G401.6 (cell line): ENCODE measurements at regions not wholly inside any gene's neighbourhood (a gene's known extent, or its start where the extent isn't known, plus 50 kb on each side); places are given as distances from the start of the nearest gene placed in this dataset.

Experiments
- FAIRE-seq: peaks from 2 replicates; lab custom pipeline; 2012; peaks lifted over from hg19 to GRCh38; lab: Jason Lieb, UNC

GRCh38 chr2:136468799-136469369 lies 296.5 kb upstream of the THSD7B start:
- FAIRE-seq, result no peak

DNA sequence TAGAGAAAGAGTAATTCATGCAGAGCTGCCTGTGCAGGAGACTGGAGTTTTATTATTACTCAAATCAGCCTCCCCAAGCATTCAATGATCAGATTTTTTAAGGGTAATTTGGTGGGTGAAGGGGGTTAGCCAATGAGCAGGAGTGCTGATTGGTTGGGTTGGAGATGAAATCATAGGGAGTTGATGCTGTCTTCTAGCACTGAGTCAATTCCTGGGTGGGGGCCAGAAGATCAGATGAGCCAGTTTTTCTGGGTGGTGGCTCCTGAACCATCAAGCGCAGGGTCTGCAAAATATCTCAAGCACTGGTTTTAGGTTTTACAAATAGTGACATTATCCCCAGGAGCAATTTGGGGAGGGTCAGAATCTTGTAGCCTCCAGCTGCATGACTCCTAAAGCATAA lies 312.8 kb upstream of the THSD7B start:
- no peak for FAIRE-seq

- FAIRE-seq, result no peak
Measured at GRCh38 chr2:136448986-136449780, 316.2 kb upstream of the THSD7B start.

GRCh38 chr2:136448432-136448831 lies 316.9 kb upstream of the THSD7B start:
- FAIRE-seq, result no peak

DNA sequence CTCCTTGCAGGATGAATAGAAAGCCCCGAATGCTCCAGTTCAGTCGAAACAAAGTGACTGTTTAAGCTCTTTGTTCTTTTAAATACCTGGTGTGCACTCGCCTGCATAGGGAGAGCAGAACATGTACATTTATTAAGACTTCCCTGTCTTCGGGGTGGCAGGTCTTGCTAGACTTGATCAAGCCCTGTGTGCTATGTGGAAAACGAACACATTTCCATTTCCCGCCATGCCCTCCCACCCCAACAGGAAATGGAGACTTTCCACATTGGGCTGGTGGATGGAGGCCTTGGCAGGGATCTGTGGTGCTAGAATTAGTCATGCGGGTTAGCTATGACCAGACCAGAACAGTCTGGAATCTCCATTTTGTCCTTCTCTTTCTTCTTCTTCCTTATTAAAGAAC lies 321.0 kb upstream of the THSD7B start:
- FAIRE-seq, result no peak

DNA sequence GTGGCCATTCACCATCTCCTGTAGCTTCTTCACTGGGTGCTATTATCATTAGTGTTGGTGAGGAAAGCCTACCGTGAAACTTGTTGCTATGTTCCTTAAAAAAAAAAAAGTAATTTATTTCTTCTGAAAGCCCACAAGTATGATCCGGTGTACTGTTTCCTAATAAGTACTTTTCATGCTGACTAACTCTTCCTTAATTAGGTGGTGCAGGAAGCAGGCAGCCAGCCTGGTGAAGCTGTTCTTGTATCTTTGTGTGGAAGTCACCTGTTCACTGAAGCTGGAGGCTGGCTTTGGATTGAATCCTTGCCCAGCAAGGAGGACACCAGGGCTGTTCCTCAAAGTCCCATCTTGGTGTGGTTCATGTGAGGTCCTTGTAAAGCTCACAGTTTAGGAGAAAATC lies 321.7 kb upstream of the THSD7B start:
- FAIRE-seq, result no peak

DNA sequence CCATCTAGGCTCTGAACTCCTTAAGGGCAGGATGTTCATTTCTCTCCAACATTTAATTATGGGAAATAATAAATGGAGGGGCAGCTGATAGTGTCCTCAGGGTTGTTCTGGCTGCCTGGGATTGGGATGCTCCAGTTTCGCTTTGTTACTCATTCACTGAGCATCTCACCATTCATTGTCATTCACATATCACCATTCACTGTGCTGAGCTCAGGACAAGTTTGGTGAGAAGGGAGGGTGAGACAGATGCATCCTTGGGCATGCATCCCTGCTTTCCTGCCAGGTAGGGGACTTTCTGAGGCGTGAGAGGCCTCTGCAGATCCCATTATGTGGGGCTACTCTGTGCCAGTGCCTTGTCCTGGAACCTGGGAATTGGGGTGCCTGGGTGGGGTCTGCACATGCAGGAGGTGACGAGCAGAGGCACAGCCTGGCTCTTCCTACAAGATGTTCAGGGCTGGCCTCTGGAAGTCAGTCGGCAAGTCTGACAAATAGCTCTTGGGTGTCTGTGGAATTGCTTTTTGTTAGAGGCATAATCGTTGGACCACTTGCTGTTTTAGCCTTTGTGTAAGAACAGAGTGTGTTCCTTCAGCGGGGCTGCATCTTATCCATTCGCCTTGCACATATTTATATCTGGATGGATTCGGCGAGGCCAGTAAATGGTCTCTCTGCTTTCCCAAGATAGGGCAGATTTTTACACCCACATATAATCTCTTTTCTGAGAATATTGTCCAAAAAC lies 323.2 kb upstream of the THSD7B start:
- FAIRE-seq, result no peak

- FAIRE-seq, result no peak
Measured at GRCh38 chr2:136439064-136439676, 321.2 kb upstream of the CXCR4 start.

GRCh38 chr2:136437461-136437860 lies 319.5 kb upstream of the CXCR4 start:
- no peak for FAIRE-seq

- no peak for FAIRE-seq
Measured at GRCh38 chr2:136436936-136437335, 319.0 kb upstream of the CXCR4 start.

DNA sequence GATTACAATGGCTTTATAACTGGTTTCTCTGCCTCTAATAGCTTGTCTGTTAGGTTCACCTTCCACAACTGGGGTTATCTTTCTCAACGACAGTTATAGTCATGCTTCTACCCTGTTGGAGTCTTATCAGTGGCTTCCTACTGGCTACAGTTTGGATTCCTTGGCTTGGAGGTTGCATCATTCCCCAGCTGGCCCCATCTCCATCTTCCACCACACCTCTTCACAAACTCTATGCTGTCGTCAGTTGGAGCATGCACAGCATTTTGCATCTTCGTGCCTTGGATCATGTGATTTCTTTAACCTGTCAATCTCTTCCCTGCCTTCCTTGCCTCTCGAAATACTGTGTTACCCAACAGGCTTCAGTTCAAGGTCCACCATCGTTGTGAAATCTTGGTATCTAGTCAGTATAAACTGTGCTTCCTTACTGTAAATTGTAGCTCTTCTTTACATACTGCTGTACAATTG lies 316.3 kb upstream of the CXCR4 start:
- no peak for FAIRE-seq

DNA sequence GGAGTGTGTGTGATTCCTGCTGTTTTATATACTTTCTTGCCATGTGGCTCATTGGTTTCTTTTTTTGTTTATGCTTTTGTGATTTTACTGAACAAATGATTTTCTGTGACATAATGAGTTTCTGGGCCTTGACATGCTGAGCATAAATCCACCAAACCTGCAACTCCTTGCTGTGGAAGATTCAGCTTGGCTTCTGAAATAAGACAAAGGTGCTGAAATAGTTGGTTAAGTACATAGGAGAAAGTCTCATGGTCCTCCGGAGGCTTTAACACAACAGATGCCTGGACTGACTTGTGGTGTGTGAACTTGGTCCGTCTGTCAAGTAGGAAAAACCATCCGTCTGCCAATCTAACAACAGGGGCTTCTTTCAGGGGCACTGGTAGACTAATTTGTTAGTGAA lies 315.3 kb upstream of the CXCR4 start:
- FAIRE-seq, result no peak

DNA sequence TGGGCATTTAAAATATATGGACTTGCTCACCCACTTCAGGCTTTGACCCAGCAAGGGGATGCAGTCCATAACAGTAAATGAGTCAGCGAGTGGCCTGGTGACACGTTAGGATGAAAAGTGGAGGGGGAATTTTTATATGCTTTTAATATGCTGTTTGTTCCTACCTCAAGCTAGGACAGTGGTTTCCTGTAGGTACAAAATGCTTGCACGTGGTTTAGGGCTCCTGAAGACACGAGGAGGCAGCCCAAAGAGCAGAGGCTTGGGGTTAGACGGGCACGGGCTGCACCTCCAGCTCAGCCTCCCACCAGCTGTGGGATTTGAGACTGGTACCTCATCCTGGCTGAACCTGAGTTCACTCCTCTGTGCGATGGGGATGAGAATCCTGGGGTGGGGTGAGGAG lies 306.2 kb upstream of the CXCR4 start:
- no peak for FAIRE-seq

GRCh38 chr2:136423516-136423996 lies 305.6 kb upstream of the CXCR4 start:
- no peak for FAIRE-seq

GRCh38 chr2:136422512-136422911 lies 304.6 kb upstream of the CXCR4 start:
- FAIRE-seq, result no peak

GRCh38 chr2:136420346-136420745 lies 302.4 kb upstream of the CXCR4 start:
- no peak for FAIRE-seq

- no peak for FAIRE-seq
Measured at GRCh38 chr2:136411946-136412345, 294.0 kb upstream of the CXCR4 start.

- FAIRE-seq, result no peak
Measured at GRCh38 chr2:136410673-136411072, 292.7 kb upstream of the CXCR4 start.

GRCh38 chr2:136408795-136409194 lies 290.8 kb upstream of the CXCR4 start:
- no peak for FAIRE-seq

GRCh38 chr2:136407952-136408318 lies 290.0 kb upstream of the CXCR4 start:
- no peak for FAIRE-seq

- no peak for FAIRE-seq
Measured at GRCh38 chr2:136407117-136407951, 289.4 kb upstream of the CXCR4 start.

GRCh38 chr2:136404925-136405324 lies 287.0 kb upstream of the CXCR4 start:
- no peak for FAIRE-seq
